ENCODE measurements at regions not wholly inside any gene's neighbourhood (a gene's known extent, or its start where the extent isn't known, plus 50 kb on each side); places are given as distances from the start of the nearest gene placed in this dataset.

GRCh38 chr18:27449104-27449503 lies 264.0 kb upstream of the CHST9 start:
- Mint-ChIP-seq H3K4me3 (ENCODE audit: unreplicated experiment) (no peak overlapping the region), H3K36me3 (ENCODE audit: unreplicated experiment) (no peaks in the 10 kb centered on the region), H3K4me1 (ENCODE audit: unreplicated experiment) (no peaks in the 10 kb centered on the region), H3K27me3 (ENCODE audit: unreplicated experiment) (no peaks in the 10 kb centered on the region), H3K9me3 (ENCODE audit: unreplicated experiment) (peaks cover 4% of the 10 kb centered on the region), H3K27ac (ENCODE audit: unreplicated experiment) (no peak overlapping the region)
- no peak for TF ChIP-seq CTCF (IDR thresholded peaks at IDR 0.05)
- DNase-seq (ENCODE audit: extremely low spot score, unreplicated experiment) = no peak

- Mint-ChIP-seq H3K4me1 (ENCODE audit: unreplicated experiment) (no peaks in the 10 kb centered on the region), H3K27me3 (ENCODE audit: unreplicated experiment) (no peaks in the 10 kb centered on the region), H3K27ac (ENCODE audit: unreplicated experiment) (no peak overlapping the region), H3K36me3 (ENCODE audit: unreplicated experiment) (no peaks in the 10 kb centered on the region), H3K9me3 (ENCODE audit: unreplicated experiment) (peaks cover 4% of the 10 kb centered on the region), H3K4me3 (ENCODE audit: unreplicated experiment) (no peak overlapping the region)
- no peak for DNase-seq (ENCODE audit: extremely low spot score, unreplicated experiment)
- no peak for TF ChIP-seq CTCF (IDR thresholded peaks at IDR 0.05)
These were observed 262.8 kb upstream of the CHST9 start for GRCh38 chr18:27447930-27448329.

GRCh38 chr18:27447451-27447881 lies 262.4 kb upstream of the CHST9 start:
- Mint-ChIP-seq H3K27me3 (ENCODE audit: unreplicated experiment) (no peaks in the 10 kb centered on the region), H3K4me3 (ENCODE audit: unreplicated experiment) (no peak overlapping the region), H3K36me3 (ENCODE audit: unreplicated experiment) (no peaks in the 10 kb centered on the region), H3K27ac (ENCODE audit: unreplicated experiment) (no peak overlapping the region), H3K9me3 (ENCODE audit: unreplicated experiment) (peaks cover 9% of the 10 kb centered on the region), H3K4me1 (ENCODE audit: unreplicated experiment) (no peaks in the 10 kb centered on the region)
- TF ChIP-seq CTCF (IDR thresholded peaks at IDR 0.05) = no peak
- no peak for DNase-seq (ENCODE audit: extremely low spot score, unreplicated experiment)

- Mint-ChIP-seq H3K4me1 (ENCODE audit: unreplicated experiment) (no peaks in the 10 kb centered on the region), H3K36me3 (ENCODE audit: unreplicated experiment) (no peaks in the 10 kb centered on the region), H3K27ac (ENCODE audit: unreplicated experiment) (no peak overlapping the region), H3K9me3 (ENCODE audit: unreplicated experiment) (no peaks in the 10 kb centered on the region), H3K27me3 (ENCODE audit: unreplicated experiment) (peaks cover 13% of the 10 kb centered on the region), H3K4me3 (ENCODE audit: unreplicated experiment) (no peak overlapping the region)
- TF ChIP-seq CTCF (IDR thresholded peaks at IDR 0.05) = no peak
- DNase-seq (ENCODE audit: extremely low spot score, unreplicated experiment) = no peak
These were observed 245.5 kb upstream of the CHST9 start for GRCh38 chr18:27430595-27430994.

- H3K9me3 Mint-ChIP-seq (ENCODE audit: unreplicated experiment) = no peaks in the 10 kb centered on the region
- H3K4me1 Mint-ChIP-seq (ENCODE audit: unreplicated experiment) = no peaks in the 10 kb centered on the region
- no peak overlapping the region for H3K4me3 Mint-ChIP-seq (ENCODE audit: unreplicated experiment)
- no peak for DNase-seq (ENCODE audit: extremely low spot score, unreplicated experiment)
- no peaks in the 10 kb centered on the region for H3K36me3 Mint-ChIP-seq (ENCODE audit: unreplicated experiment)
- TF ChIP-seq CTCF (IDR thresholded peaks at IDR 0.05) = no peak
- H3K27me3 Mint-ChIP-seq (ENCODE audit: unreplicated experiment) = peaks cover 9% of the 10 kb centered on the region
- H3K27ac Mint-ChIP-seq (ENCODE audit: unreplicated experiment) = no peak overlapping the region
These were observed 243.8 kb upstream of the CHST9 start for GRCh38 chr18:27428716-27429475.

All from osteocyte (in vitro differentiated cells).